ENCODE measurements at regions not wholly inside any gene's neighbourhood (a gene's known extent, or its start where the extent isn't known, plus 50 kb on each side); places are given as distances from the start of the nearest gene placed in this dataset.

GRCh38 chr2:64750817-64751285, 97.1 kb upstream of the SERTAD2 start:
- TF ChIP-seq, protein P1, sequence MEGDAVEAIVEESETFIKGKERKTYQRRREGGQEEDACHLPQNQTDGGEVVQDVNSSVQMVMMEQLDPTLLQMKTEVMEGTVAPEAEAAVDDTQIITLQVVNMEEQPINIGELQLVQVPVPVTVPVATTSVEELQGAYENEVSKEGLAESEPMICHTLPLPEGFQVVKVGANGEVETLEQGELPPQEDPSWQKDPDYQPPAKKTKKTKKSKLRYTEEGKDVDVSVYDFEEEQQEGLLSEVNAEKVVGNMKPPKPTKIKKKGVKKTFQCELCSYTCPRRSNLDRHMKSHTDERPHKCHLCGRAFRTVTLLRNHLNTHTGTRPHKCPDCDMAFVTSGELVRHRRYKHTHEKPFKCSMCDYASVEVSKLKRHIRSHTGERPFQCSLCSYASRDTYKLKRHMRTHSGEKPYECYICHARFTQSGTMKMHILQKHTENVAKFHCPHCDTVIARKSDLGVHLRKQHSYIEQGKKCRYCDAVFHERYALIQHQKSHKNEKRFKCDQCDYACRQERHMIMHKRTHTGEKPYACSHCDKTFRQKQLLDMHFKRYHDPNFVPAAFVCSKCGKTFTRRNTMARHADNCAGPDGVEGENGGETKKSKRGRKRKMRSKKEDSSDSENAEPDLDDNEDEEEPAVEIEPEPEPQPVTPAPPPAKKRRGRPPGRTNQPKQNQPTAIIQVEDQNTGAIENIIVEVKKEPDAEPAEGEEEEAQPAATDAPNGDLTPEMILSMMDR (IDR thresholded peaks at IDR 0.05; ENCODE audit: low read length): peak; percentile 4; the same call in 1 of the 2 replicates
- TF ChIP-seq EZH2 (IDR thresholded peaks at IDR 0.05; ENCODE audit: borderline replicate concordance, low read length): no peak

Data from OCI-LY1 (cell line).